Natural killer cell (primary cell): ENCODE measurements at regions not wholly inside any gene's neighbourhood (a gene's known extent, or its start where the extent isn't known, plus 50 kb on each side); places are given as distances from the start of the nearest gene placed in this dataset.

Experiments used
- ATAC-seq, 3 donors: fragments of 150-1000 bp in 2 of 3; fragments of 200-7000 bp in 1 of 3; cut with Tn5 transposase; 1 replicate in 1 of 3; 2 replicates in 2 of 3; pipeline ENCODE4 v1.10.0; 2021; ENCODE audit warnings: mild to moderate bottlenecking in 2 of 3, moderate library complexity in 2 of 3
- DNase-seq, 2 donors: peaks; one replicate each; pipeline versions ENCODE4 v3.0.0 to v3.0.0-alpha.2; 2013 to 2021; ENCODE audit warnings: mixed read lengths in 1 of 2
- H3K27ac ChIP-seq: one replicate; pipeline ENCODE4 v1.5.1; 2013; ENCODE audit warnings: mild to moderate bottlenecking, low read length
- H3K27me3 ChIP-seq: one replicate; pipeline ENCODE4 v1.6.1; 2013; ENCODE audit warnings: low read length; ENCODE audit not compliant: control insufficient read depth, insufficient read depth
- H3K36me3 ChIP-seq: one replicate; pipeline ENCODE4 v1.6.1; 2013; ENCODE audit warnings: low read length; ENCODE audit not compliant: control insufficient read depth, insufficient read depth
- H3K4me1 ChIP-seq: one replicate; pipeline ENCODE4 v1.6.1; 2013; ENCODE audit warnings: low read length; ENCODE audit not compliant: control insufficient read depth, insufficient read depth
- H3K4me3 ChIP-seq: one replicate; pipeline ENCODE4 v1.5.1; 2013; ENCODE audit warnings: low read length
- H3K9me3 ChIP-seq: one replicate; pipeline ENCODE4 v1.6.1; 2013; ENCODE audit warnings: low read length; ENCODE audit not compliant: control insufficient read depth, insufficient read depth
- H3K27ac Mint-ChIP-seq, 2 donors: one replicate each; pipeline ENCODE4 v1.8.0; 2022; ENCODE audit warnings: mild to moderate bottlenecking in 2 of 2, mixed read lengths in 2 of 2, moderate library complexity in 1 of 2
- H3K27me3 Mint-ChIP-seq, 2 donors: one replicate each; pipeline ENCODE4 v1.8.0; 2022; ENCODE audit warnings: low read depth in 2 of 2, mixed read lengths in 2 of 2
- H3K36me3 Mint-ChIP-seq: one replicate; pipeline ENCODE4 v1.8.0; 2022; ENCODE audit warnings: mixed read lengths
- H3K4me1 Mint-ChIP-seq, 2 donors: one replicate each; pipeline ENCODE4 v1.8.0; 2022; ENCODE audit warnings: mixed read lengths in 2 of 2
- H3K4me3 Mint-ChIP-seq: one replicate; pipeline ENCODE4 v1.8.0; 2022; ENCODE audit warnings: mild to moderate bottlenecking, moderate library complexity, mixed read lengths
- H3K9me3 Mint-ChIP-seq, 2 donors: one replicate each; pipeline ENCODE4 v1.8.0; 2022; ENCODE audit warnings: mixed read lengths in 2 of 2
- WGBS: methylation state at CpG from one replicate; pipeline ENCODE4 v1.1.7; 2013; ENCODE audit warnings: missing lambda C conversion rate; ENCODE audit not compliant: insufficient coverage; 5-methylcytosine and 5-hydroxymethylcytosine counted together
- intact Hi-C: fragments of 100-400 bp; cut with micrococcal nuclease; formaldehyde crosslinking; loops from one replicate; pipeline ENCODE4 v1.14.2; 2022
- TF ChIP-seq, protein P1 (sequence below): fragments of 200-600 bp; IDR thresholded peaks from one replicate; pipeline ENCODE4 v1.8.0; 2022; ENCODE audit warnings: antibody characterized with exemption

DNA sequence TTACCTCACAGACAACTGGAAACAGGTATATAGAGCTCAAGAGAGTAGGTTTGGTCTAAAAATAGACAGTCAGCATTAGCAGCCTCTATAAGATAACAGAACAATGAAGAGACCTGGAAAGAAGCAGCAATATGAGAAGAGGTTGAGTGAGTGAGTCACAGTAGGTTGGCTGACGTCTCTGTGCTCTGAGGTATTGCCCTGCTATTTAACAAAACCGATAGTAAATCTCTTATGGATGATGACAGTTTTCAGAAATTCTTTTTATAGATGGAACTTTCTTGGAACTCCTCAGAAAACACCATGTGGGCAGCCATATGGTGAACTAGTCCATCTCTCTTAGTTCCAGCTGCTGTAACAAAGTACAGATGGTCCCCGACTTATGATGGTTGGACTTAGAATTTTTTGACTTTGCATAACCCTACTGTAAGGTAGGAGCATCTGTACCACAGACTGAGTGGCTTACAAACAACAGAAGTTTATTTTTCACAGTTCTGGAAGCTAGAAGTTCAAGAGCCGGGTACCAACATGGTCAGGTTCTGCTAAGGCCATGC, 123.5 kb downstream of the MBD2 start:
- Mint-ChIP-seq H3K9me3 (peaks cover 0 to 2% of the 10 kb centered on the region in 2 donors), H3K27ac (no peak overlapping the region), H3K27me3 (peaks cover 0 to 11% of the 10 kb centered on the region in 2 donors), H3K36me3 (no peaks in the 10 kb centered on the region), H3K4me1 (peaks cover 0 to 5% of the 10 kb centered on the region in 2 donors), H3K4me3 (no peak overlapping the region)
- Histone ChIP-seq H3K9me3 (peaks cover 5% of the 10 kb centered on the region), H3K27me3 (no peaks in the 10 kb centered on the region), H3K4me1 (no peaks in the 10 kb centered on the region), H3K36me3 (no peaks in the 10 kb centered on the region), H3K27ac (no peak overlapping the region), H3K4me3 (no peak overlapping the region)
- TF ChIP-seq, protein P1, sequence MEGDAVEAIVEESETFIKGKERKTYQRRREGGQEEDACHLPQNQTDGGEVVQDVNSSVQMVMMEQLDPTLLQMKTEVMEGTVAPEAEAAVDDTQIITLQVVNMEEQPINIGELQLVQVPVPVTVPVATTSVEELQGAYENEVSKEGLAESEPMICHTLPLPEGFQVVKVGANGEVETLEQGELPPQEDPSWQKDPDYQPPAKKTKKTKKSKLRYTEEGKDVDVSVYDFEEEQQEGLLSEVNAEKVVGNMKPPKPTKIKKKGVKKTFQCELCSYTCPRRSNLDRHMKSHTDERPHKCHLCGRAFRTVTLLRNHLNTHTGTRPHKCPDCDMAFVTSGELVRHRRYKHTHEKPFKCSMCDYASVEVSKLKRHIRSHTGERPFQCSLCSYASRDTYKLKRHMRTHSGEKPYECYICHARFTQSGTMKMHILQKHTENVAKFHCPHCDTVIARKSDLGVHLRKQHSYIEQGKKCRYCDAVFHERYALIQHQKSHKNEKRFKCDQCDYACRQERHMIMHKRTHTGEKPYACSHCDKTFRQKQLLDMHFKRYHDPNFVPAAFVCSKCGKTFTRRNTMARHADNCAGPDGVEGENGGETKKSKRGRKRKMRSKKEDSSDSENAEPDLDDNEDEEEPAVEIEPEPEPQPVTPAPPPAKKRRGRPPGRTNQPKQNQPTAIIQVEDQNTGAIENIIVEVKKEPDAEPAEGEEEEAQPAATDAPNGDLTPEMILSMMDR: no peak
- intact Hi-C loops: no loop called here
- 74% methylated on average over 4 of the region's 4 CpGs for WGBS
- DNase-seq: no peak
- no peak for ATAC-seq

DNA sequence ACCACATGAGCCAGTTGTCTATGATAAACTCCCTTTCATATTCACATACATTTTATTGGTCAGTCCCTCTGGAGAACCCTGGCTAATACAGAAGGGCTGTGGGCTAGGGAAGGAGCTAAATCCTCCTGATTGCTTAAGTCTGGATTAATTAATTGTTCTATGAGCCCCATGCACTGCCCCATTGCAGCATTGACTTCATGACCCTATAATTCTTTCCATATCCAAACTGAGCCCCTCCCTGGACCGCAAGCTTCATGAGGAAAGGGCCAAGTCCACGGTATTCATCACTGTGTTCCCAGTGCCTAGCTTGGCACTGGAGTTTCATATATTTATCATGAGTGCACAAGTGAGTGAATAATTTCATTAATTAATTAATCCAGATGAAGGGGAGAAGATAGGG, 124.0 kb downstream of the MBD2 start:
- 100% methylated on average over 1 of the region's 2 CpGs for WGBS
- Histone ChIP-seq H3K4me3 (no peak overlapping the region), H3K27me3 (no peaks in the 10 kb centered on the region), H3K27ac (no peak overlapping the region), H3K9me3 (peaks cover 5% of the 10 kb centered on the region), H3K4me1 (no peaks in the 10 kb centered on the region), H3K36me3 (no peaks in the 10 kb centered on the region)
- intact Hi-C loops: no loop called here
- ATAC-seq (no peak), DNase-seq (no peak)
- H3K9me3 Mint-ChIP-seq: peaks cover 2% of the 10 kb centered on the region in 2 donors
- H3K4me3 Mint-ChIP-seq: no peak overlapping the region
- peaks cover 0 to 13% of the 10 kb centered on the region in 2 donors for H3K27me3 Mint-ChIP-seq
- no peak overlapping the region for H3K27ac Mint-ChIP-seq
- peaks cover 0 to 5% of the 10 kb centered on the region in 2 donors for H3K4me1 Mint-ChIP-seq
- TF ChIP-seq, protein P1: no peak
- no peaks in the 10 kb centered on the region for H3K36me3 Mint-ChIP-seq

DNA sequence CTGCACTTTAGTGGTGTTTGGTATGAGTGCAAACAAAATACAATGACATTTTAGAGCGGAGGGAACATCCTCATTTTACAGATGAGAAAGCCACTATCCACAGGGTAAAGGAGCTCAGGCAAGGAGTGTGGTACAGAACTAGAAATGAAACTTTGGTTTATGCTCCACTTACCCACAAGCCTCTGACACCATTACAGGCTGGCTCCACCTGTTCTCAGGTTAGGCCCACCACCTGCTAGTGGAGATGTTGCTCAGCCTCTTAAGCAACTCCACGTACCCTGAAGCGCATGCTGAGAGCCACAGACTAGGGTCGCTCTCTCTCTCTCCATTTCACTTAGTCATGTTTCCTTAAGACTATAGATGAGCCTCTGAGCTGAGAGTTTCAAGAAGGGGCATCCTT, 130.0 kb downstream of the MBD2 start:
- DNase-seq (no peak), ATAC-seq (no peak)
- peaks cover 5% of the 10 kb centered on the region for H3K9me3 ChIP-seq
- H3K27ac ChIP-seq: no peak overlapping the region
- Mint-ChIP-seq H3K36me3 (no peaks in the 10 kb centered on the region), H3K4me1 (no peaks in the 10 kb centered on the region), H3K27ac (no peak overlapping the region), H3K27me3 (peaks cover 0 to 9% of the 10 kb centered on the region in 2 donors), H3K4me3 (no peak overlapping the region), H3K9me3 (peaks cover 2% of the 10 kb centered on the region in 2 donors)
- TF ChIP-seq, protein P1: no peak
- WGBS: 91% methylated on average over 3 of the region's 4 CpGs
- H3K27me3 ChIP-seq: no peaks in the 10 kb centered on the region
- no peaks in the 10 kb centered on the region for H3K36me3 ChIP-seq
- no peaks in the 10 kb centered on the region for H3K4me1 ChIP-seq
- no peak overlapping the region for H3K4me3 ChIP-seq
- intact Hi-C loops: no loop called here

DNA sequence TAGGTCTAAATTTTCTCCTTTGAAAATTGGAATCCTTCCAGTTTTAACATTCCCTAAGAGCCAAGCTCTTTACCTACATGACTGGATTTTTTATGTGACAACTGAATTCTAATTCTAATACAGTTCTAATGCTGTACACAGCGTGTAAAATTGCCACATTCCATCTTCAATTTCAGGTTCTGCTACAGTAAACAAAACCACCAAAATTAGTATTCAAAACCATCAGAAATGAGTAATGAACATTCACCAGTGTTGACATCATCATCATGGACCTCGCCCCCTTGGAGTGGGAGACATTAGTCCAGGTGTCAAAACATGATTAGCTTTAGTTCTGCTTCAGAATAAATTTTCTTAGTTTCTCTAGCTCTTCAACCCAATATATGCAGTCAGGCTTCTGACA, 133.6 kb downstream of the MBD2 start:
- Histone ChIP-seq H3K9me3 (no peaks in the 10 kb centered on the region), H3K4me3 (no peak overlapping the region), H3K36me3 (no peaks in the 10 kb centered on the region), H3K4me1 (peaks cover 5% of the 10 kb centered on the region), H3K27ac (no peak overlapping the region), H3K27me3 (no peaks in the 10 kb centered on the region)
- TF ChIP-seq, protein P1: no peak
- ATAC-seq (no peak), DNase-seq (no peak)
- intact Hi-C loops: no loop called here
- H3K27me3 Mint-ChIP-seq: peaks cover 0 to 9% of the 10 kb centered on the region in 2 donors
- 59% methylated on average over 2 of the region's 2 CpGs for WGBS
- H3K9me3 Mint-ChIP-seq: peaks cover 3 to 10% of the 10 kb centered on the region in 2 donors
- H3K27ac Mint-ChIP-seq: no peak overlapping the region
- no peak overlapping the region for H3K4me3 Mint-ChIP-seq
- H3K4me1 Mint-ChIP-seq: peaks cover 8 to 15% of the 10 kb centered on the region in 2 donors
- no peaks in the 10 kb centered on the region for H3K36me3 Mint-ChIP-seq
